BE2C (cell line): ENCODE measurements at regions not wholly inside any gene's neighbourhood (a gene's known extent, or its start where the extent isn't known, plus 50 kb on each side); places are given as distances from the start of the nearest gene placed in this dataset.

Source experiments
- DNase-seq: peaks from one replicate; pipeline ENCODE4 v3.0.0-alpha.2; 2020
- H3K27me3 ChIP-seq: fragments of 250-450 bp; sonication (Bioruptor Pico); 2 replicates; pipeline ENCODE4 v1.5.1; 2020; ENCODE audit warnings: mild to moderate bottlenecking
- H3K36me3 ChIP-seq: fragments of 250-450 bp; sonication (Bioruptor Pico); 2 replicates; pipeline ENCODE4 v1.5.1; 2020; ENCODE audit warnings: mild to moderate bottlenecking
- H3K4me1 ChIP-seq: fragments of 250-450 bp; sonication (Bioruptor Pico); 2 replicates; pipeline ENCODE4 v1.5.1; 2020
- H3K4me3 ChIP-seq: 2 replicates; pipeline ENCODE4 v1.5.1; 2011; ENCODE audit warnings: low read depth, low read length
- H3K9me3 ChIP-seq: fragments of 250-450 bp; sonication (Bioruptor Pico); 2 replicates; pipeline ENCODE4 v1.5.1; 2020
- CTCF ChIP-seq: IDR thresholded peaks from 2 replicates; pipeline ENCODE4 v1.5.1; 2012; ENCODE audit warnings: mild to moderate bottlenecking, low read depth, low read length

- no peak for DNase-seq
- Histone ChIP-seq H3K36me3 (no peaks in the 10 kb centered on the region), H3K9me3 (no peaks in the 10 kb centered on the region), H3K4me1 (no peaks in the 10 kb centered on the region), H3K27me3 (no peaks in the 10 kb centered on the region), H3K4me3 (no peak overlapping the region)
- TF ChIP-seq CTCF, result no peak
These were observed 348.3 kb downstream of the SLC16A7 start for GRCh38 chr12:59944177-59944576.

GRCh38 chr12:59946635-59947034 lies 350.8 kb downstream of the SLC16A7 start:
- Histone ChIP-seq H3K27me3 (no peaks in the 10 kb centered on the region), H3K4me1 (no peaks in the 10 kb centered on the region), H3K36me3 (no peaks in the 10 kb centered on the region), H3K4me3 (no peak overlapping the region), H3K9me3 (no peaks in the 10 kb centered on the region)
- TF ChIP-seq CTCF, result no peak
- DNase-seq, result no peak

- Histone ChIP-seq H3K27me3 (no peaks in the 10 kb centered on the region), H3K4me1 (no peaks in the 10 kb centered on the region), H3K4me3 (no peak overlapping the region), H3K9me3 (no peaks in the 10 kb centered on the region), H3K36me3 (no peaks in the 10 kb centered on the region)
- no peak for DNase-seq
- no peak for TF ChIP-seq CTCF
These were observed 367.7 kb downstream of the SLC16A7 start for GRCh38 chr12:59963546-59963945.

- Histone ChIP-seq H3K36me3 (no peaks in the 10 kb centered on the region), H3K4me3 (no peak overlapping the region), H3K27me3 (no peaks in the 10 kb centered on the region), H3K9me3 (no peaks in the 10 kb centered on the region), H3K4me1 (no peaks in the 10 kb centered on the region)
- TF ChIP-seq CTCF, result no peak
- no peak for DNase-seq
These were observed 377.1 kb downstream of the SLC16A7 start for GRCh38 chr12:59972905-59973304.

- Histone ChIP-seq H3K36me3 (no peaks in the 10 kb centered on the region), H3K4me3 (no peak overlapping the region), H3K27me3 (no peaks in the 10 kb centered on the region), H3K4me1 (no peaks in the 10 kb centered on the region), H3K9me3 (no peaks in the 10 kb centered on the region)
- DNase-seq, result no peak
- TF ChIP-seq CTCF, result no peak
These were observed 377.7 kb downstream of the SLC16A7 start for GRCh38 chr12:59973515-59973914.

GRCh38 chr12:59977779-59978178 lies 381.9 kb downstream of the SLC16A7 start:
- DNase-seq, result no peak
- Histone ChIP-seq H3K27me3 (no peaks in the 10 kb centered on the region), H3K36me3 (no peaks in the 10 kb centered on the region), H3K9me3 (no peaks in the 10 kb centered on the region; the same call in 1 of the 2 replicates), H3K4me3 (no peak overlapping the region), H3K4me1 (no peaks in the 10 kb centered on the region)
- TF ChIP-seq CTCF, result no peak
